HG03025 (cell line): ENCODE measurements at regions not wholly inside any gene's neighbourhood (a gene's known extent, or its start where the extent isn't known, plus 50 kb on each side); places are given as distances from the start of the nearest gene placed in this dataset.
"Not testable (repeated sequence)": the region's sequence is repeated elsewhere in the genome, so short reads cannot be mapped to it uniquely, and the experiment has no call there.

Experiments
- ATAC-seq: cut with Tn5 transposase; IDR thresholded peaks from one replicate; pipeline ENCODE4 v1.9.1; 2021; ENCODE audit warnings: mild to moderate bottlenecking, moderate library complexity; ENCODE audit not compliant: unreplicated experiment, low FRiP score

DNA sequence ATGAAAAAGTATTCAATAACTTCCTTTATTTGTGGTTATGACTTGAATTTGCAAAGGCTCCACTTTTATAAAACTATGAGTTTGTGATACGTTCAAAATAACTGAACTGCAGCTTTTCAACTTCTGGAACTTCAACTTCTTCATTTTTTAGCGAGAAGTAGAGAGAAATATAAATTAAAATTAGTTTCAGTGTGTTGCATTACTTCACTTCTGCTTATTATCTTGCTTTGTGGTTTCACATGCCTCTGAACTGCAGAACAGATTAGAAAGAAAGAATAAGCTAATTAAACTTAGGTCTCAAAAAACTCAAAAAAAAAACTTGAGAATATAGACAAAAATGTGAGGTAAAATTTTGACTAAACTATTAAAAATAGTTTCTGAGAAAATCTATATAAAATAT, 1073.4 kb downstream of the PCDH17 start:
- no peak for ATAC-seq

DNA sequence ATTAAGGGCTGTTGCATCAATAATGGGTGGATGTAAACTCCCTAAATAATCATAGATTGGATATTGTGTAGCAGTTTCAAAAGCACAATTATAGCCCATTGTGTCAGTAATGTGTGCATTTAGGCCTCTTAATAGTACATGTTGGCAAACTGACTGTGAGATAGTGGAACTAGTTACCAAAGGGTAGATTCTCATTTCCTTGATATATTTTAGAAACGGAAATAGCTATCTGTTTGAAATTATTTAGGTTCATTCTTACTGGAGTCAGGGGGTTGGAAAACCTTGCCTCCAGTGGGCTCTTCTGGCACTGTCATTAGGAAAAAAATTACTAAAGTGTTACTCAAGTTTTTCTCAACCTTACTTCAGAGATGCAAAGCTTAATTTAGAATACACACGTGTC, 1074.9 kb downstream of the PCDH17 start:
- ATAC-seq: no peak

DNA sequence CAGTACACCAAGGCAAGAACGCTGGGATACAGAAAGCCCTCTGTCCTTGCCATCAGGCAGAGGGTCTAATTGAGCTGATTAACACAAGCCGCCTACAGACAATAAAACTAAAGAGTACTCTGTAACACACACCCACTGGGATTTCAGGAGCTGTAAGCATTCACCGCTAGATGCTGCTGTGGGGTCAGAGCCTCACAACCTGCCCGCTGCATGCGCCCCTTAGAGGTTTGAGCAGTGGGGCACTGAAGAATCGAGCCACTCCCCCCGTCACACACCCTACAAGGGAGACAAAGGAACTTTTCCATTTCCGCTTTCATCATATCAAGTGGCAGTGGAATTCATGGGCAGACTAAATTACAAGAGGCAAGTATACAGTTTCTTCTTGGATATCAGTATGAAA, 1080.6 kb downstream of the PCDH17 start:
- no peak for ATAC-seq

GRCh38 chr13:58714016-58714415, 1082.5 kb downstream of the PCDH17 start:
- not testable (repeated sequence) for ATAC-seq

DNA sequence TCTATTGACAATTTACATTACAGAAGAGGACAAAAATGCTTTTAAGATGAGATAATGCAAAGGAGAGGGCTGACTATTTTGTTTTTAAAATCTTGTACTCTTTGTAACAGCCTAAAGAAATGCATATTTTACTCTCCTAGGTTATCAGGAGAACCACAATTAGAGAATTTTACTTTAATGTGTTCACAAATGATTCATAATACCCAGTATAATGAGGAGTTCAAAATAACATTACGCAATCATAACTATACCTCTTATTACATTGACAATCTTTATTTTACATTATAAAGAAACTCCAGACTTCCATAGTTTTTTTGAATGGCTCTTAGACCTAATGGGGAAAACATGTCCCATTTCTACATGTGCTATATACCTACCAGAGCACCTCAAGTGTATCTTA, 1089.7 kb downstream of the PCDH17 start:
- no peak for ATAC-seq

DNA sequence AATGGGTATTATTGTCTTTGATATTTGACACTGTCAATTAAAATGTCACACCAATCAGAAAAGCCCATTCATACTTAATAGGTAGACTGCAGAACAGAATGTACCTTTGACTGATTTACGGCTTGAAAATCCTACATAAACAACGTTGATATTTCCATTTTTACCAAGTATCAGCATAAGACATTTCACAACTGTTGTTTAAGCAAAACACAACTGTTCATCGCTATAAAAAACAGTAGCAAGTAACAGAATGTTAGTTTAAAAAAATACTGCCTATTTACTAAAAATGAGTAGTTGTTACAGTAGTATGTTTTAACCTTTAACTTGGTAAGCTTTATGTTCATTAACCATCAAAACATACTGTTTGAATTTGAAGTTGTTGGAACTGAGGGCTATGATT, 1096.6 kb downstream of the PCDH17 start:
- ATAC-seq: no peak

GRCh38 chr13:58729361-58729760, 1097.8 kb downstream of the PCDH17 start:
- ATAC-seq: no peak

DNA sequence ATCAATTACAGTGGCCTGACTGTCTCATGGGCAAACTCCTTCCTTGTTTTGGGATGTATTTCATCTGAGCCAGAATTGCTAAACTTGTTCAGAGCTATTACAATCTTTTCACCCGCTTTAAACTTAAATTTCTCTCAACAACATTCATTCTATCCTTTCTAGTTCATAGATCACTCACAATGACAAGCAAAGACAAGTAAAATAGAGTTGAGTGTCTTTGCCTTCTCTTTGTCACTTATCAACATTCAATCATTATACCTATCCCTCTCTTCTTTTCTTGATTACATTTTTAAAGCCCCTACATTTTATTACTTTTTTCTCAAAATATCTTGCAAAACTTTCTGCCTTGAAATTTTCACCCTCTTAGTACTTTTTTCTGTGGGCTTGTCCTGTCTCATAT, 1113.1 kb downstream of the PCDH17 start:
- ATAC-seq: no peak

- ATAC-seq: no peak
Observed at GRCh38 chr13:58767566-58767965, 1136.0 kb downstream of the PCDH17 start.

GRCh38 chr13:58773280-58773859, 1141.8 kb downstream of the PCDH17 start:
- ATAC-seq: no peak

GRCh38 chr13:58782736-58783135, 1151.2 kb downstream of the PCDH17 start:
- ATAC-seq: no peak

DNA sequence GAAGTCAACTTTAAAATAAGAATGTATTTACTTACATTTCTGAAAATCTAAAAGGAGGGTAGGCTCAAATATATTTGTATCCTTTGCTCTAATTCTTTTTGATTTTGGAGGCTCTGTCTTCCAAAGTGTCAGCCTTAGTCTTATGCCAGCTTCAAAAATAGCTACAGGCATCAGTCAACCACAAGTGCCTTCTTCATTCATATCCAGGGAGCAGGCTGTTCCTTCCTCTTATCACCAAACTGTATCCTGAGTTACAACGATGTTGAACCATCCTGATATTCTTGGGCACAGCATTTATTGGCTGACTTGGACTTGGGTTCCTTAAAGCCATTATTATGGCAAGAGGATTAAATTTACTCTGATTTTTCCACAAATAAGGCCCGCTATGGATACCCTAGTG, 1161.3 kb downstream of the PCDH17 start:
- no peak for ATAC-seq

GRCh38 chr13:58795715-58796114, 1164.2 kb downstream of the PCDH17 start:
- ATAC-seq: no peak

DNA sequence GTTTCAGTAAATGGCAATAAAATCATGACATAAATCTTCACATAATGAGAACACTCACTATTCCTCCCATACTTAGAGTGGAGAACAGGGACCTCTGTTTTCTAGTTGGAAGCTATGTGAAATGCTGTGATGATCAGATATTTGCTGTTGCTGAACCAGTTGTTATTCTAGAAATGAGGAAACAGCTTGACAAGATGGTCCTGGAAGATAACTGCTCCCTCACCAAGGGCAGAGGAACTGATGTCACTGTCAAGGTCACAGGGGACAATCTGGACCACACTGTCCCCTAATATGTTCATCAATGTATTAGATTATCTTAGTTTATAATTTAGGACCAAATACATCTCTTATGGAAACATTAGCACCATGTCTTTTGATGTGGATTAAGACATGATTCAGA, 1173.3 kb downstream of the PCDH17 start:
- ATAC-seq: no peak

DNA sequence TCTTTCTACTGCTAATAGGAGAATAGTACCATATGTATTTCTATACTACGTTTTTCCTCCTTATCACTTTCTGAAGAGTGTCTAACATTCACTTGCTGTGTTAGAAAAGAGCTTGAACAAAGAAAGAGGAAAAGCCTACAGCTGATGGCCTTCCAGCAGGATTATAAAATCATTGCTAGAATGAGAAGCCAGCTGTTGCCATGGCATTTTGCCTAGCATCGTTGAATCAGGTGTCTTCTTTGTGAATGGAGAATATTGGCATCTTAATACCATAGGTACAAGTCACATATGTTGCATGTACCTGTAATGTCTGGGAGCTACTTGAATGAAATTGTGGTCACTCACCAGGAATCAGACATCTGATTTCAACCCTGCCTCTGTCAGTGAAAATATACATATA, 1174.9 kb downstream of the PCDH17 start:
- no peak for ATAC-seq

- ATAC-seq: no peak
Observed at GRCh38 chr13:58823701-58824100, 1192.2 kb downstream of the PCDH17 start.

DNA sequence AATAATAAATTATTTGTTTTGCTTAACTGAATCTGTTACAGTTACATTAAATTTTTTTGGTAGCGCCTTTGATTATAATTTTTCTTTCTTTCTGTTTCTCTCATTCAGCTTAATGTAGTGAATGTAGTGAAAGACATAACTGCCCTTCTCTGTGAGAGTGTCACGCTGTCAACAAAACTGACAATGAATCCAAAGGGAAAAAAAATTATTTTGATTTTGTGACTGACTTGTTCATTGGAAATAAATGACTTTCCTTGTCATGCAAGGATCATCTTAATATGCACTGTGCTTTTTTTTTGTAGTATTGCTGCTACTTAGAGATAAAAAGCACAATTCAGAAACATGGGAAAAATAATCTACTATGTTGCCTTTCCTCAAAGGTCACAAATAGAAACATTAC, 1196.4 kb downstream of the PCDH17 start:
- ATAC-seq: no peak

DNA sequence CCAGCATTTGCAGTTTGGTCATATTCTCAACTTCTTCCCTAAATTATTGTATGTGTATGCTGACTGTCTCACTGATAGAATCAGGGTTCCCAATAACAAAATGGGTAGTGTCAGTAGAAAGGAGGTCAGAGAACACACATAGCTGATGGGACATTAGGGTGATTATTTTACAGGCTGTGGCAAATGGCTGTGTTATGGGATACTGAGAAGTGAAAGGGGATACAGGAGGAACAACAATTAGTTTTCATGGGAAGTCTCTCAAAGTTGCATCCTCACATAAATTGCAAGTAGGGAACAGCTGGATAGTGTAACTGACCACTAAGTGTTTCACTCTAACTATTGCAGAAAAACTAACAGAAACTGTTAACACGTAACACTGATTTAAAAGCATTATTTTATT, 1199.3 kb downstream of the PCDH17 start:
- no peak for ATAC-seq

DNA sequence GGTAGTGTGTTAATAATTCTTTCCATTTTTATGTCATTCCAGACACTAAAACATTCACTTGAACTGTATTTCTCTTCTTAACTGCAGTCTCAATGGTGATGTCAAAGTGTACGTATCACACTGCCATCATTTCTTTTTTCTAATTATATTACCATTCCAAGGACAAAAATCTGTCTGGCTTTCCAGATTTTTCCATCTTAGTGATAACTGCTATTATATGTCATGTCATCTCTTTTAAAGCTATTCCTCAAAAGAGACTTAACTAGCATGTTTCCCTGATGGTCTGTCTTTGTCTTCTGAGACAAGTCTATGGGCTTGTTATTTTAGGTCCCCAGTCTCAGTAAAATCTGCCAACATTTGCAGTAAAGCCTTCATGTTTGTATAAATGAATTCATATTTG, 1207.1 kb downstream of the PCDH17 start:
- ATAC-seq: no peak

DNA sequence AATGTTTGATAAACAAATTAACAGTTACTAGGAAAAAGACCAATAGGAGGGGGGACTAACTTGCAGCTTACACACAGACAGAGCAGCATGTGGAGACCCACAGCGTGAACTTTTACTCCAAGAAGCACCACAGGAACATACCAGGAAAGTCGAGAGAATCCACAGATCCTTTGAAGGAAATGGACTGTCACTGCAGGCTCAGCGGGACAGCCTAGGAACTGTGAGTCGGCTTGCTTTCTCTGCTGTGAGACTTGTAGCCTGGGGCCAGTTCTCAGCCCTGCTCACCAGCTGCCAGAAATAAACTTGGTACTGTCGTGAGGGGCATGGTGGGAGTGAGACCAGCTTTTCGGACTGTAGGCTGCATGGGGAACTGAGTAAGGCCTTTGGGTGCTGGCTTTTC, 1211.5 kb downstream of the PCDH17 start:
- ATAC-seq: no peak

GRCh38 chr13:58843567-58843966, 1212.0 kb downstream of the PCDH17 start:
- ATAC-seq: no peak

DNA sequence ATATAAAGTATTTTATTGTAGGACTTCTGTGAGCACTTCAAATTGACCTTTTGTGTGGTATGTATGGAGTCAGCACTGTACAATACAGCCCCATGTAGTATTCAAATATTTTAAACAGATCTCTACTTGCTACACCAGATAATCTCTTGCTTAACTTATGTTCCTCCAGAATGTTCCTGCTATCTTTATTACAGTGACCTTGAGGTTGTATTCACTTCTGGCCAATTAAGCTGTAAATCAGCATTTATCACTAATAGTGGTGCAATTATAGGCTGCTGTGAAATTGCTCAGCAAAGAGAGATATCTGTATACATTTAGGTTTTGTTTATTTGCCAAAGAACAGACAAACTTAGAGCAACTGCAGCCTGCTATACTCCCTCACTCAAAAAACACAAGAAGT, 1218.6 kb downstream of the PCDH17 start:
- ATAC-seq: no peak

DNA sequence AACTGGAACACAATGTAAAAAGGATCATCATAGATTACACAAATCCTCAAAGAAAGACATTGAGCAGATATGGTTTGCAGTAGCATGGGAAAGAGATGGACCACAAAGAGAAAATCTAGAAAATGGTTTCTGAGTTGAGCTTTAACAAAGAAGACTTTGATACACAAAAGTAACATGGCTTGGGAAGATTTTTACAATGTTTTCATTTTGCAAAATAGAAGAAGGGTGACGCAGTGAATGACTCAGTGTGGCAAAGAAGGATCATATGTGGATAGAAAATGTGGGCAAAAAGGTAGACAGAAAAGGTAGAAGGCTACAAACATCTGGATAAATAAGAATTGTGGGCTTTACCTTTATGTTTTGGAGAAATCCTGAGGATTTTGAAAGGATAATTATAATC, 1220.5 kb downstream of the PCDH17 start:
- no peak for ATAC-seq
